ENCODE measurements at regions not wholly inside any gene's neighbourhood (a gene's known extent, or its start where the extent isn't known, plus 50 kb on each side); places are given as distances from the start of the nearest gene placed in this dataset.

DNA sequence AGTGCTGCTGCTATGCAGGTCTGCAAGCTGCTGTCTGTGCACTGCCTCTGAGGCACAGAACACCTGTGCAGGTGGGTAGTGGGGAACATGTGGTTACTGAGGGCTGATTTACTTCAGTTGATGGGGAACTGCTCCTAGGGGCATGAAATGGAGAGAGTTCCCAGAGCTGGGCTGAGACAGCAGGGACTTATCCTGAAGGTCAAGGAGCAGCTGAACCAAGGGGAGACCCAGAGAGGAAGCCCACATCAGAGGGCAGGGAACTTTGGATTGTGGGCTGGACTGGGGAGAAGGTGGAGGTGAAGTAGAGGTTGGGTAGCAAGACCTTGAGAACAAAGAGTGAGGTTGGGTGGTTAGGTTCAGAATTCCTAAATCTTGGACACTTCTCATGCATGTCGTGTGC, 311.9 kb downstream of the AACS start:
- Histone ChIP-seq H3K27me3 (ENCODE audit: control insufficient read depth in 2 of 2, insufficient read depth in 1 of 2, low read length in 1 of 2) (no peaks in the 10 kb centered on the region), H3K36me3 (ENCODE audit: control insufficient read depth in 2 of 2, insufficient read depth in 2 of 2, low read length in 1 of 2) (no peaks in the 10 kb centered on the region), H3K27ac (ENCODE audit: low read depth in 1 of 2, low read length in 1 of 2) (no peak overlapping the region), H3K4me1 (ENCODE audit: control insufficient read depth in 2 of 2, insufficient read depth in 2 of 2, low read length in 2 of 2) (no peaks in the 10 kb centered on the region), H3K9me3 (ENCODE audit: control insufficient read depth in 2 of 2, insufficient read depth in 1 of 2, low read length in 1 of 2) (no peaks in the 10 kb centered on the region), H3K4me3 (ENCODE audit: low read length in 2 of 2) (no peak overlapping the region)
- WGBS, result 93% methylated on average over 1 of the region's 1 CpG
- DNase-seq (ENCODE audit: low read depth in 6 of 9, low spot score in 9 of 9), result no peak

DNA sequence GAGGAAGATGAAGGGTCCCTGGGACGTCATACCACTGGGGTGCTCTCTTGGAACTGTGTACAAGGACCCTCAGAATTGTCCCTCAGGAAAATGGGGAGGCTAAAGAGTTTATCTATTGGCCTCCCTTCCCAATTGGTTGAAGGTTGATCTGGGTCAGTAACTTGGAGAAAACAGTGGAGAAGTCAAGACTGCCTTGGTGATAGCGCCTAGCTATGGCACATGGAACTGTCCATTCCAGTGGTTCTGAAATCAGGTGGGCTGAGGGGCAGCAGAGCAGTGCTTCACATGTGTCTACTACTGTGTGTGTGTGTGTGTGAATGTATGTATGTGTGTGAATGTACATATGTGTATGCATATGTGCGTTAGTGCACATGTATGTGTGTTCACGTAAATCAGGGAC, 316.1 kb downstream of the AACS start:
- WGBS, result 87% methylated on average over 4 of the region's 4 CpGs
- DNase-seq (ENCODE audit: low read depth in 6 of 9, low spot score in 9 of 9), result no peak
- H3K36me3 ChIP-seq (ENCODE audit: control insufficient read depth in 2 of 2, insufficient read depth in 2 of 2, low read length in 1 of 2), result no peaks in the 10 kb centered on the region
- H3K27me3 ChIP-seq (ENCODE audit: control insufficient read depth in 2 of 2, insufficient read depth in 1 of 2, low read length in 1 of 2), result no peaks in the 10 kb centered on the region
- no peaks in the 10 kb centered on the region for H3K9me3 ChIP-seq (ENCODE audit: control insufficient read depth in 2 of 2, insufficient read depth in 1 of 2, low read length in 1 of 2)
- no peak overlapping the region for H3K27ac ChIP-seq (ENCODE audit: low read depth in 1 of 2, low read length in 1 of 2)
- no peak overlapping the region for H3K4me3 ChIP-seq (ENCODE audit: low read length in 2 of 2)
- no peaks in the 10 kb centered on the region for H3K4me1 ChIP-seq (ENCODE audit: control insufficient read depth in 2 of 2, insufficient read depth in 2 of 2, low read length in 2 of 2)

DNA sequence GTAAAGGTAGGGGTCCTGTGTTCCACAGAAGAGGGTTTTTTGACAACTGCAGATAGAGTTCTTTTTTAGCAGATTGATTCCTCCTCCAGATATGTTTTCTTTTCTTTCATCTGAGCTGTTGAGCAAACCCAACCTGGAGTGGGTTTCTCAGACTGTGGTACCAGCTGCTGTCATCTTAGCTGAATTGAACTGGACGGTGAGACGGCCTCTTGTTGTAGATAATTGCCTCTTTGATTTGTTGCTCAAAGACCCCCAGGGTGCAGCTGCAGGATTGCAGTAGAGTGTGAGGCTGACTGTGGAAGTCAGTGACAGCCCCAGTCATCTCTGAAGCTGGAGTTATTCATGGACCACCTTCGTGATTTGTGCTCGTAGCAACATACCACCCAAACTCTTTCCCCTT, 317.7 kb downstream of the AACS start:
- Histone ChIP-seq H3K9me3 (ENCODE audit: control insufficient read depth in 2 of 2, insufficient read depth in 1 of 2, low read length in 1 of 2) (no peaks in the 10 kb centered on the region), H3K4me1 (ENCODE audit: control insufficient read depth in 2 of 2, insufficient read depth in 2 of 2, low read length in 2 of 2) (no peaks in the 10 kb centered on the region), H3K27ac (ENCODE audit: low read depth in 1 of 2, low read length in 1 of 2) (no peak overlapping the region), H3K36me3 (ENCODE audit: control insufficient read depth in 2 of 2, insufficient read depth in 2 of 2, low read length in 1 of 2) (no peaks in the 10 kb centered on the region), H3K27me3 (ENCODE audit: control insufficient read depth in 2 of 2, insufficient read depth in 1 of 2, low read length in 1 of 2) (no peaks in the 10 kb centered on the region), H3K4me3 (ENCODE audit: low read length in 2 of 2) (no peak overlapping the region)
- DNase-seq (ENCODE audit: low read depth in 6 of 9, low spot score in 9 of 9), result no peak
- 71% methylated on average over 4 of the region's 4 CpGs for WGBS

DNA sequence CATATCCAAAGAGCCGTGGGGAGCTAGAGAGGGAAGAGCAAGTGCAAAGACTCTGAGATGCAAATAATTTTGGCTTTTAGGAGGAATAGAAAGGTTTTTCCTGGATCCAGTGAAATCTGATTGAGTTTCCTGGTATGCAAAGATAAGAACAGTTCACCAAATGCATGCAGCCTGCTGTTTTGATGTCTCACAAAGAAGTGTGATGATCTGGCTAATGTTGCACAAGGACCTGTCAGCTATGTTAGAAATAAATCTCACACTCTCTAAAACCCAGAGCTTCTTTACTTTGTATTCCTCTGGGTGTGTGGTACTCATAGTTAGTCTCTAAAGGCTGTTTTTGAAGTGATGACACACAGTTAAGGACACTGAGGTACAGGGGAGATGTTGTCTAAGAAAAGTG, 321.4 kb downstream of the AACS start:
- Histone ChIP-seq H3K27ac (ENCODE audit: low read depth in 1 of 2, low read length in 1 of 2) (no peak overlapping the region), H3K36me3 (ENCODE audit: control insufficient read depth in 2 of 2, insufficient read depth in 2 of 2, low read length in 1 of 2) (no peaks in the 10 kb centered on the region)
- WGBS, result 88% methylated on average over 1 of the region's 1 CpG

DNA sequence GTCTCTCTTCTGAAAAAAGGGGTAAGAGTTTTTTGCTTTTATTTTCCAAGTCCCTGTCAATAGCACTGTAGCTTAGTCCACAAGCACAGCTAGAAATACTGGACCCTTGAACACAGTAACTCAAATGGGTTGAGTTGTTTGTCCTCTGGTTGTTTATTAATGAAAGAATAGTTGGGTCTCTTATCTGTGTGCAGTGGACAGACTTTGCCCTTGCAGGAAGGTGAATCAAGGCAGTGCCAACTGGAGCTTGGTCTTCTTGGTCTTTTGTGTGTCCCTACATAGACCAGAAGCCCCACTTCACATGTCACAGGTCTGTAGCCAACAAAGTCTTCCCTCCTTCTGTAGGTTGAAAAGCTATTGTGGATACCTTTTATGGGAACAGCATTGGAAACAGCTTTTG, 322.0 kb downstream of the AACS start:
- Histone ChIP-seq H3K9me3 (ENCODE audit: control insufficient read depth in 2 of 2, insufficient read depth in 1 of 2, low read length in 1 of 2) (no peaks in the 10 kb centered on the region), H3K36me3 (ENCODE audit: control insufficient read depth in 2 of 2, insufficient read depth in 2 of 2, low read length in 1 of 2) (no peaks in the 10 kb centered on the region), H3K27ac (ENCODE audit: low read depth in 1 of 2, low read length in 1 of 2) (no peak overlapping the region), H3K4me1 (ENCODE audit: control insufficient read depth in 2 of 2, insufficient read depth in 2 of 2, low read length in 2 of 2) (no peaks in the 10 kb centered on the region), H3K4me3 (ENCODE audit: low read length in 2 of 2) (no peak overlapping the region), H3K27me3 (ENCODE audit: control insufficient read depth in 2 of 2, insufficient read depth in 1 of 2, low read length in 1 of 2) (no peaks in the 10 kb centered on the region)
- no peak for DNase-seq (ENCODE audit: low read depth in 6 of 9, low spot score in 9 of 9)

More for the DNA sequence above, 321.4 kb downstream of the AACS start:
- no peak for DNase-seq (ENCODE audit: low read depth in 6 of 9, low spot score in 9 of 9)
- no peak overlapping the region for H3K4me3 ChIP-seq (ENCODE audit: low read length in 2 of 2)
- H3K27me3 ChIP-seq (ENCODE audit: control insufficient read depth in 2 of 2, insufficient read depth in 1 of 2, low read length in 1 of 2), result no peaks in the 10 kb centered on the region
- H3K4me1 ChIP-seq (ENCODE audit: control insufficient read depth in 2 of 2, insufficient read depth in 2 of 2, low read length in 2 of 2), result no peaks in the 10 kb centered on the region
- no peaks in the 10 kb centered on the region for H3K9me3 ChIP-seq (ENCODE audit: control insufficient read depth in 2 of 2, insufficient read depth in 1 of 2, low read length in 1 of 2)

DNA sequence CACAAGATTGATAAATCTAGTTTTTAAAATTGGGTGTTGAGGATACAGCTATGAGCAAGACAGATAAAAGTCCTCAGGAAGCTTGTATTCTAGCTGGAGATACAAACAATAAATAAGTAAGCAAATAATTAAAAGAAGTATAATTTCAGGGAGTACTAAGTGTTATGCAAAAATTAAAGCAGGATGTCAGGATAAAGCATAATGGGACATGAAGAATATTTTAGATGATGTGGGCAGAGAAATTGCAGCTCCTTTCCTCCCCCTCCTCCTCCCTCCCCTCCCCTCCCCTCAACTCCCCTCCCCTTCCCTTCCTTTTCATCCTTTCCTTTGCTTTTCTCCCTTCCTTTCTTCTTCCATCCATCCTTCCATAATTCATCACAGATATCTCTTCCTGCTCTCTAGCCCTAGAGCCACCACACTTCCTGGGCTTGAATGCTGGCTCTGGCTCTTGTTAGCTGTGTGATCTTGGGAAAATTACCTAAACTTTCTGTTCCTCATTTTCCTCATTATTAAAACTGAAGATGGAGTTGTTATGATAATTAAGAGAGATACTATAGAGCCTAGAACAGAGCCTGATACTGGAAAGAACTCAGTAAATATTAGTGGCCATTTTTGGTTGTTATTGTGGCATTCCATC, 323.9 kb downstream of the AACS start:
- Histone ChIP-seq H3K27me3 (ENCODE audit: control insufficient read depth in 2 of 2, insufficient read depth in 1 of 2, low read length in 1 of 2) (no peaks in the 10 kb centered on the region), H3K9me3 (ENCODE audit: control insufficient read depth in 2 of 2, insufficient read depth in 1 of 2, low read length in 1 of 2) (no peaks in the 10 kb centered on the region), H3K36me3 (ENCODE audit: control insufficient read depth in 2 of 2, insufficient read depth in 2 of 2, low read length in 1 of 2) (no peaks in the 10 kb centered on the region), H3K27ac (ENCODE audit: low read depth in 1 of 2, low read length in 1 of 2) (no peak overlapping the region), H3K4me1 (ENCODE audit: control insufficient read depth in 2 of 2, insufficient read depth in 2 of 2, low read length in 2 of 2) (no peaks in the 10 kb centered on the region), H3K4me3 (ENCODE audit: low read length in 2 of 2) (no peak overlapping the region)
- no peak for DNase-seq (ENCODE audit: low read depth in 6 of 9, low spot score in 9 of 9)

DNA sequence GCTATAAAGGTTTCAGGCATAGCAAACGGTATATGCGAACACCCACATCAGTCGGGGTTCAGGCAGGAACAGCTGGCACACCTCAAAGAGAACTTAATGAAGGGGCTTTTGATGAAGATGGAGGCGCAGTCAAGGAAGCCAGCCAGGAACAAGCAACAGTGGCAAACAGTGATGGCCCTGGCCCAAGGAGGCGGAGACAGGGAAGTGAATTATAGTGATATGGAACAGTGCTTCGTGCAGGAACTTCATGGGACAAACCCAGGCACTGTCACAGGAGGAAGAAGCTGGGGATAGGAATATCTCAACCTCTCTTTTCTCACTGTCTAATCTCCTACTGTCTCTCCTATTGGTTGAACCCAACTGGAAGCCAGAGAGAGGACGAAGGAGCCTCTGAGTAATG, 328.3 kb downstream of the AACS start:
- no peaks in the 10 kb centered on the region for H3K9me3 ChIP-seq (ENCODE audit: control insufficient read depth in 2 of 2, insufficient read depth in 1 of 2, low read length in 1 of 2)
- DNase-seq (ENCODE audit: low read depth in 6 of 9, low spot score in 9 of 9), result no peak
- no peaks in the 10 kb centered on the region for H3K27me3 ChIP-seq (ENCODE audit: control insufficient read depth in 2 of 2, insufficient read depth in 1 of 2, low read length in 1 of 2)
- H3K36me3 ChIP-seq (ENCODE audit: control insufficient read depth in 2 of 2, insufficient read depth in 2 of 2, low read length in 1 of 2), result no peaks in the 10 kb centered on the region
- H3K4me1 ChIP-seq (ENCODE audit: control insufficient read depth in 2 of 2, insufficient read depth in 2 of 2, low read length in 2 of 2), result no peaks in the 10 kb centered on the region
- 76% methylated on average over 7 of the region's 7 CpGs for WGBS
- H3K4me3 ChIP-seq (ENCODE audit: low read length in 2 of 2), result no peak overlapping the region
- no peak overlapping the region for H3K27ac ChIP-seq (ENCODE audit: low read depth in 1 of 2, low read length in 1 of 2)

DNA sequence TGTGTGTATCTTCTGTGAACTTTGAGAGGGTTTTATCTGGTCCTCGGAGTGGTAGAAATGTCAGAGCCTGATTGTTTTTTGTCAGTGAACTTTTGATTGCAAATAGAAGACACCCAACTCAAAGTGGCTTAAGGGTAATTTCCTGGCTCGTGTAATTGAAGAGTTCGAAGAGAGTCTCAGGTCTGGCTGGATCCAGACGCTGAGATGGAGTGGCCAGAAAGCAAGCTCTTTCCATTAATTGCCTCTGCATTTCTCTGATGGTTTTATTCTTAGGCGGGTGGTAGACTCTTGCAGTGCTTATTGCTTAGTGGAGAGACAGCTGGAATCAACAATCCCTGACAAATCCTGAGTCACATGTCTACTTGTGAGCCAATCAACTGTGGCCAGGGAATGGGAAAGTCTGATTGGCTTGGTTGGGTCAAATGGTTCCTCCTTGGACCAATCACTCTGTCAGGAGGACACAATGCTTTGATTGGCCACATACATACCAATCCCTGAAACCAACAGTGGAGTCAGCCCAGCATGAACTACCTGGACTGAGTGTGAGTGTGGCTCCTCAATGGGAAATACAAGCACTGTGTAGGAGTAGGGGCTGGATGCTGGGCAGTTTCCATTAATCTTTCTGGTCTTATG, 330.5 kb downstream of the AACS start:
- DNase-seq (ENCODE audit: low read depth in 6 of 9, low spot score in 9 of 9), result no peak
- no peaks in the 10 kb centered on the region for H3K27me3 ChIP-seq (ENCODE audit: control insufficient read depth in 2 of 2, insufficient read depth in 1 of 2, low read length in 1 of 2)
- no peak overlapping the region for H3K4me3 ChIP-seq (ENCODE audit: low read length in 2 of 2)
- H3K4me1 ChIP-seq (ENCODE audit: control insufficient read depth in 2 of 2, insufficient read depth in 2 of 2, low read length in 2 of 2), result no peaks in the 10 kb centered on the region
- H3K27ac ChIP-seq (ENCODE audit: low read depth in 1 of 2, low read length in 1 of 2), result no peak overlapping the region
- 94% methylated on average over 5 of the region's 5 CpGs for WGBS
- no peaks in the 10 kb centered on the region for H3K9me3 ChIP-seq (ENCODE audit: control insufficient read depth in 2 of 2, insufficient read depth in 1 of 2, low read length in 1 of 2)
- no peaks in the 10 kb centered on the region for H3K36me3 ChIP-seq (ENCODE audit: control insufficient read depth in 2 of 2, insufficient read depth in 2 of 2, low read length in 1 of 2)

DNA sequence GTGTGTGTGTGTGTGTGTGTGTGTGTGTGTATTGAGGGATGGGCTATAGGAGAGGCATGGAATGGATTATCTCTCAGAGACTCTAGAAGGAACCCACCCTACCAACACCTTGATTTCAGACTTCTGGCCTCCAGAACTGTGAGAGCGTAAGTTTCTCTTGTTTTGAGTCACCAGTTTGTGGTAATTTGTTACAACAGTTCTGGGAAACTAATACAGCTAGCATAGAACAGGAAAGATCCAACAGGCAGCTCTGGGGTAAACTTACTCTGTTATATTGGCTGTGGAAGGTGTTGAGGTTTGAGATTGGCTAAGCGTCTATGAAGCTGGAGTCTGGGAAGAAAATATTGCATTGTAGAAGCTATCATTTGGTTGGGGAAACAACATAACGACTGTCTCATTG, 334.3 kb downstream of the AACS start:
- WGBS, result 93% methylated on average over 3 of the region's 3 CpGs
- no peak overlapping the region for H3K4me3 ChIP-seq (ENCODE audit: low read length in 2 of 2)
- no peaks in the 10 kb centered on the region for H3K4me1 ChIP-seq (ENCODE audit: control insufficient read depth in 2 of 2, insufficient read depth in 2 of 2, low read length in 2 of 2)
- no peaks in the 10 kb centered on the region for H3K36me3 ChIP-seq (ENCODE audit: control insufficient read depth in 2 of 2, insufficient read depth in 2 of 2, low read length in 1 of 2)
- no peaks in the 10 kb centered on the region for H3K9me3 ChIP-seq (ENCODE audit: control insufficient read depth in 2 of 2, insufficient read depth in 1 of 2, low read length in 1 of 2)
- no peak overlapping the region for H3K27ac ChIP-seq (ENCODE audit: low read depth in 1 of 2, low read length in 1 of 2)
- no peaks in the 10 kb centered on the region for H3K27me3 ChIP-seq (ENCODE audit: control insufficient read depth in 2 of 2, insufficient read depth in 1 of 2, low read length in 1 of 2)
- no peak for DNase-seq (ENCODE audit: low read depth in 6 of 9, low spot score in 9 of 9)
